ENCODE measurements at regions not wholly inside any gene's neighbourhood (a gene's known extent, or its start where the extent isn't known, plus 50 kb on each side); places are given as distances from the start of the nearest gene placed in this dataset.

DNA sequence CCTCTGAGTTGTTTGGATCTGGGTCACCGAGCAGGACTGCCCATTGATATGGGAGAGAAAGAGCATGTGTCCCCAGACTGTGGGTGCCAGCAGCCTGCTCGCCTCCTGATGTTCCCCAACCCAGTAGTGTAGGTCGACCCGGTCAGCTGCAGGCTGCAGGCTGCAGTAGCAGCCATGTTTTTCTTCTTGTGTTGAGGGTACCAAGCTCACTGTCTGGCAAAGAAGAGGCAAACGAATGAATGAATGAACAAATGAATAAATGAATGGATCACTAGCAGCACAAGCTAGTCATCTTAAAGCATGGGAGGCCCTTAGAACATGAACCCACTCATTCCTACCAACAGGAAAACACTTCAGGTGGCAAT is 293.2 kb downstream of the SOX9 start:
- no peak for DNase-seq

DNA sequence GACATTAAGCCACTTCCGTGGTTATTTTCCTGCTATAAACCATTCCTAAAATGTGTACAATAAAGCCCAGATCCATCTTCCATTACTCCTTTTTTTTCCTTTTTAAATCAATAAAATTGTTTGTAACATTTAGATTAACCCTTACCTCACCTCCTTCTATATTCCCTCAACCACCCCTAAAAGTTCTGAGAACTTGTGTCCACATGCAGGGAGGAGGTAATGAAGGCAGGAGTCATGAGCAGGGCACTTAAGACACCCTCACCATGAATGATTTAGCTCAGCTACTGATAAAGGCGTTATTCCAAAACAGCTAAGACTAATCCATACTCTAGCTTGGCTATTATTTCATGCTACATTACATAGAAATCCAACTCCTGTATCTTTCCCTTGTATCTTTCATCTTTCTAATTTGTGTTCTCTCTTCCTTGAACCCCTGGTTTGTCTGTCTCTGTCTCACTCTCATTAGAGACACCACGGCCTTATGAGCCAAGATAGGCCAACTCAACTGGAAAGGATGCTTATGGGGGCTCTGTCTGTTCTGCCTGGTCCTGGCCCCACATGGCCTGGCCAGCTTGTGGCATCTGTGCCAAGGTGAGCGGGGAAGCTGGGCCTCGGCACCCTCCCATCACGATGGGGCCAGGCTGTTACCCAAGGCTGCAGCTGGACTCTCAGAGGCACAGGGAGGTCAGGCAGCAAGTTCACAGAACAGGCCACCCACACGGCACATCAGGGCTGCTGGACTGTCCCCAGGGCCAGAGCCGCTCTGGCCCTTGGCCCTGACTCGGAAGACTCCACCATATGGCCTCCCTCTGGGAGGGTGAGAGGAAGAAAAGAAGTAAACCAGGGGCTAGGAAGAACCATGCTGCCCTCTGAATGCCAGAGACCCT is 294.4 kb downstream of the SOX9 start:
- no peak for DNase-seq

DNA sequence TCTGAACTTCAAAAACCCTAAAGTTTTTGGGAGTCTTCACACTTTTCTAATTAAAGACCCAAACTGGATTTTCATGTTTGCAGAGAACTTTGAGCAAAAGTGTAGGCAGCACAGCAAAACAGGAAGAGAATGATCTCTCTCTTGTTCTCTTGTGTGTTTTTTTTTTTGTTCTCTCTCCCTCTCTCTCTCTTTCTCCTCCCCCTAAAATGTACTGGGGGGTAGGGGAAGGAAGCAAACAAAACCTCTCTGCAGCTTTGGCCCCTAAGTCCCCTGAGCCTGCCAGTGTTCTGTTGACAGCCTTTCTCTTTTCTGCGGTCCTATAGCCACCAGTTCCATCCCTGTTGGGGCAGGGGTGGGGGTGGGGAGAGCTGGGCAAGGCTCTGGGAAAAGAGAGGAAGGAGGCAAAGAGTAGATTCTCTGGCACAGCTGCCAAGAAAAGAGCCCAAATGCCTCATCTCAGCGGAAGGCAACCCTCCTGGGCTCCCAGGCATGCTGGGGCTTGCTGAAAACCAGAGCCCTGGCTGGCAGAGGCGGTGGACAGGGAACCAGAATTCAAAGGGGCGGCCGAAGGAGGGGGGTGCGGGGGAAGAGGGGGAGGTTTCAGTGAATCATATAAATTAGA is 295.3 kb downstream of the SOX9 start:
- DNase-seq, result peak; percentile 59

DNA sequence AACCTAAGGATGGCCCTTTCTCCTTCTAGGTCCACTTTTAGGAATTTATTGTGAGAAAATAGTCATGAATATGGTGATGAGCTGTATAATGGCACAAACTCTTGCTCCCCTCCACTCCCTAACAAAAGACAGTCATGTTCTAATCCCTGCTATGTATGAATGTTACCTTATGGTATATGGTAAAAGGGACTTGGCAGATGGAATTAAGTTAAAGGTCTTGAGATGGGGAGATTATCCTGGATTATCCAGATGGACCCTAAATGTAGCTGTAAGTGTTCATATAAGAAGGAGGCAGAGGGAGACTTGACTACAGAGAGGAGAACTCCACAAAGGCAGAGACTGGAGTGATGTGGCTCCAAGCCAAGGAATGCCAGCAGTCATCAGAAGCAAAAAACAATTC is 296.1 kb downstream of the SOX9 start:
- DNase-seq, result no peak

DNA sequence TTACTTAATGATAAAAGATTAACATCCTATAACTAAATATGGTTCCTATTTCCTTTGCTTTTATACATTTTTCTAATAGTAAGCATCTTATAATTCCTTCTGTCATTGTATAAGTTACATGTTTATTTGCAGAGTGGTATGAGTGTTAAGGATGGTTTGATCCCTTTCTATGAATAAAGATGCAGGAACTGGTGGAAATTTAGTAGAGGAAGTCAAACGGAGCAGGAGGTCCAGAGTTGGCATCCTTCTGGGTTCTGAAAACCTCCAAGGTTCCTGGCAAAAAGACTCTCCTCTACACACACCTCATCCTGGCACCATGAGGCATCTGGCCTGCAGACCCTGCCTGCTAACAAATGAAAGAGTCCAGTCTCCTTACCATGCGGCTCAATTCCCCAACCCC is 296.8 kb downstream of the SOX9 start:
- DNase-seq, result no peak

DNA sequence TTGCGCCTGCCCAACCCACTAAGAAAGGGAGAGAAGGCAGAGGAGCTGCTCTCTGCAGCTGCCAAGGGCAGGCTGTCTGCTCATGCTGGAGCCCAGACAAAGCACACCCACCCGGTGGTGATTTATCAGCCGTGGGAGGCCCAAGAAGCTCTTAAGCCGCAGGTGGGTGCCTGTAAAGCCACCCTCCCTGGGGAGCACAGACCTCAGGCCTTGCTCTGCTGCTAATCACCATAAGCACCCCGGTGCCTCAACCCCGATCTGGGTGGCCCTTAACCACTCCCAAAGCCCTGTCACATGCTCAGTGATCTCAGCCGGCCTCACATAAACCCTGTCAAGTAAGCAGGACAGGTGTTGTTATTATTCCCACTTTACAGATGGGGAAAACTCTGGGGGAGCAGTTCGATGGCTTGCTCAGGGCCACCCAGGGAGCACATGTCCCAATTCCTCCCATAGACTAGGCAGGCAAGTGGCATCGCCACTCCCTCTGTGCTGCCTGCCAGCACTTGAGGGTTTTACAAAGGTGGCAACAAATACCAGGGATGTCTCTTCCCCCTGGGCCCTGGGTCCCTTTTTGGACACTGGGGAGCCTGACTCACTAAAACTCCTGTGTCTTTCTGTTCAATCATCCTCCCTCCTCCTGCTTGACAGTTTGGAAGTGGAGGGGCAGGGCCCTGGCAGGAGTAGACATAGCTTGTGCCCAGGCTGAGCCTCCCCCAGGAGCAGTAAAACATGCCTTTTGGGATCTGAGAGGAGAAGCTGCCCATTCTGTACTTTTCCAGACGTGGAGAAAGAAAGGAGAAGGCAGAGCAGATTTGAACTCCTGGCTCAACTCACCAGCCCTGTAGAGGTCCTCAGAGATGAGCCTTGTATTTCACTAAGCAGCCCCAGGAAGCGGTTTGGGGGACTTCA is 299.3 kb downstream of the SOX9 start:
- no peak for DNase-seq

DNA sequence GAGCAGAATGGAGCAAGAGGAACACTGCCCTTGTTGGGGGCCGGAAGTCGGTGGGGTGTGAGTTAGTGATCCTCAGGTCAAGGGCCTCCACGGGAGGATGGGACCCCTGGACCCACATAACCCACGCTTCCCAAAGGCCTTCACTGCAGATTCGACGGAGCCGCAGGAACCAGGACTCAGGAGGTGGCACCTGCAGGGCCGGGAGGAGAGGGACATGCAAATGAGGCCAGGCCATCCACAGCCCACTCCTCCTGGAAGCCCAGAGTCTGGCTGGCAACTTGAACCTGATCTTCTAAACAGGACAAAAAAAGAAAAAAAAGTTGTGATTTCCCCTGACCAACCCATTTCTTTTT is 299.9 kb downstream of the SOX9 start:
- no peak for DNase-seq

DNA sequence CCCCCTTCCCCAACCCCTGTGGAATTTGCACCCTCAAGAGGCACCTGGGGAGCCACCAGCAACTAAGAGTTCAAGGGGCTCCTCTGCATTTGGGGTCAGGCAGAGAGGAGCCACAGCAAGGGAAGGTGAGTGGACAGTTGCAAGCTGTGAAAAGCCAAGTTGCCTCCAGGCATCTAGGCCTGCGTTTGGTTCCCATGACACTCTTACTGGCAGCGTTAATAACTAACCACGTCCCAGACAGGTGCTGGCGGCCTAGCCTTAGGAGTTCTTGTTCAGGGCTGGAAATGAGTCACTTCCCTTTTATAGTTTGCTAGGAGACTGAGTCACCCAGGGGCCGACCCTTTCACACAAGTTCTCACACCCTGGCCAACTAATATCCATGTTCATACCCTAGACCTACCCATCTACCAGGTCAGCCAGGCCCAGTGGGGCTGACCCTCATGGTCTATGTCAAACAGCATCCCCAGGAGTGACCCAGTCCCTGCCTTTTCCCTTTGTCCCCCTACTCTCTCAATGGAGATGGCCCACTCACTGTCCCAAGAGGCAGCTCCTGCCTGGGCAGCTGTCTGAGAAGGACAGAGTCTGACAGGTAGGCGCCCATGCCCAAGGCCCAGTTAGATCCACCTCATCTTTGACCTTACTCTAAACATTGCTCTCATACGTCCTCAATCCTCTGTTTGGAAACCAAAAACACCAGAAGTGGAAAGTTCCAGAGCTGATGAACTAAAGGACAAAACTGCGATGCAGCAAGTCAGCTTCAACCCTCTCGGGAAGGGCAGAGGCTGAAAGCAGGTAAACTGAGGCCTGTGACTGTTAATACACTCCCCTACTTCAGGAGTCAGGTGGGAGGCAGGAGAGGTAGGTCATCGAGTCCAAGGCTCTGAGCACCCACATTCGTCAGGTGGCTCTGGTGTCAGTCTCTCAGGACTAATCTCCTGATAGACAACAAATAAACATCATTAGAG is 300.6 kb downstream of the SOX9 start:
- DNase-seq, result no peak

DNA sequence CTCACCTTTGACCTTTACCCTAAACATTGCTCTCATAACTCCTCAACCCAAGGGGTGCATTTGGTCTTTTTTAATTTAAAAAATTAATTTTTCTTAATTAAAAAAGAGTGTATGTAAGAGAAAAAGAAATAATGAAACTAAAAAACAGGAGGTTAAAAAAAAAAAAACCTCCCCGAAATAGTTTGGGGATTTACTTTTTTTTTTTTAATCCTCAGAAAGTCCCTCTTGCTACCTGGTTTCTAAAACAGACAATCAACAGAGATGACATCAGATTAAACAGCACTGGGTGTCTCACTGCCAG is 301.3 kb downstream of the SOX9 start:
- no peak for DNase-seq

DNA sequence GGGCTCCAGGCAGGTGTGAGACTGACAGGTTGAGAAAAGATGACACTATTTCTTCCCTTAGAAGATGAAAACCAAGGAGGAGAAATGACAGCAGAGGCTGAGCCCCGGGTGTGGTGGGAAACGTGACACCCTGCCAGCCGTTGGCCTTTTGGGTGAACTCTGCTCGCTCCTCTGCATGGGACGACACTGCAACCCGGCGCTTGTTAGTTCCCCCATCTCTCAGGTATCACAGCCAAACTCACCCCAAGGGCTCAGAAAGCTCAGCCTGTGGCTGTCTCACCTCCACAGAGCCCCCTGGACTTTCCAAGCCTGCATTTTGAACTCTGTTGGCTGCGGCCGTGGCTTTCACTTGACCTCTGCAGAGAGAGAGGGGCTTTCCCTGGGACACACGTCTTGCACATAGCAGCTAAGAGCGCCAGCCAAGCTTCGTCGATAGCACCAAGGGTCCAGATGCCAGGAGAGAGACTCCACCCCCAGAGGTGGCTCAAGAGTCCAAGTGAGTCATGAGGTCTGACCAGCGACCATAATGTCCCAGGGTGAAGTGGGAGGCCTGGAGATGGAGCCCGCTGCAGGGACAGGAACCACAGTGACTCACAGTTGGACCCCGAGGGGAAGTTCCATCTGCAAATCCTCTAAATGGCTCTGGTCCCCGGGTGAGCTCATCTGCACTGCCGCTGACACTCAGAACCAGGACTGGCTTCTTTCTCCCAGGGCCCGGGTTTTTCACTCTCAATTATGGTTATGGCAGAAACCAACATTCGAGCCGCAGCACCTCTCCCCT is 301.9 kb downstream of the SOX9 start:
- no peak for DNase-seq

DNA sequence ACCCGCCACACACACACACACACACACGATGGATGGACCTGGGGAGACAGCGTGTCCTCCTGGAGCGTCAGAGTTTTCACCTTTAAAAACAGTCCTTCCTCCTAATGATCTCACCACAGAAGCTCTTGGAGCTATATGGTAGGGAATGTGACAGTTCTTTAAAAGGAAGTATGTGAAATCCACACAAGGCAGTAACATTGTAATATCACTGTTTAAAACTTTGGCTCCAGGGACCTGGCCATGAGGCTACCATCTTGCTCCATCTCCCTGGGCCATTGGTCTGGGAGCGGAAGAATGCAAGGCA is 302.4 kb downstream of the SOX9 start:
- no peak for DNase-seq

DNA sequence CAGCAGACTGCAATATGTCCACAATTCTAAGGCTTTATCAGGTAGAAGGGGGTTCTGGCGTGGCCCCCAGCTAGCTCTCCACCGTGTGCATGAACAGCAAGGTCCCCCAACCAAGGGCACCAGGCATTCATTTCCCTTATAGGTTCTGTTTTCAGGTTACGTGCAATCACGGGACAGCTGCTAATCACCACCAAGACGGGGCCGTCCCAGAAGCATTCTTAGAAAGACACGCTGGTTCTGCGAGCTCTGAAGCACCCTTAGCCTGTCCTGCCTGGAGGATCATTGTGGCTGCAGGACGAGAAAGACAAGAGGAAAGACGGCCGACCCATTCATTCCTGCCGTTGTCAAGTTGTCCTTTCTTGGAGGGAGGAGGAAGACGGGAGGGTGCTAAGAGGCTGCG is 302.9 kb downstream of the SOX9 start:
- no peak for DNase-seq

DNA sequence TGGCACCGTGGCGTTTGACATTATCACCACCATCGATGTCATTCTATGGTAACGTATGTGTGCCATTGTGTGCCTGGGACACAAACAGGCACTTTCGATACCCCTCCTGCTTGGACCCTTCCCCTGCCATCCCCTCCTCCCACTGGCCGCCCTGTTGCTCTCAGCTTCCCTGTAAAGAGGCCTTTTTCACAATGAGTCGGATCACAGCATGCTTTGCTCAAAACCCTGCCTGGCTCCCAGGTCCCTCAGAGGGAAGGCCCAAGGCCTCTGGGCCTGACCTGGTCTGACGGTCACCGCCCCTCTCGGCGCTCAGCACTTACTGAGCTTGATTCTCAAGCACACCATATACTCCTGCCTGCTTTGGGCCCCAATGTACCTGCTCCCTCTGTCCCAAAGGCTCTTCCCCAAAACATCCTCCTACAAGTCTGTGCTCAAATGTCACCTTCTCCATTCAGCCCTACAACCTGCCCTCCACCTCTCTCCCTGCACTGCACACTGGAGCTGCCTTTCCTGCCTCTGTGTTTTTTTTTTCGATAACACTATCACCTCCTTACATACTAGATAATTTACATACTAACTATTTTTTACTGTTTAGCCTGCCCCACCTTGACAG is 303.8 kb downstream of the SOX9 start:
- DNase-seq, result no peak

DNA sequence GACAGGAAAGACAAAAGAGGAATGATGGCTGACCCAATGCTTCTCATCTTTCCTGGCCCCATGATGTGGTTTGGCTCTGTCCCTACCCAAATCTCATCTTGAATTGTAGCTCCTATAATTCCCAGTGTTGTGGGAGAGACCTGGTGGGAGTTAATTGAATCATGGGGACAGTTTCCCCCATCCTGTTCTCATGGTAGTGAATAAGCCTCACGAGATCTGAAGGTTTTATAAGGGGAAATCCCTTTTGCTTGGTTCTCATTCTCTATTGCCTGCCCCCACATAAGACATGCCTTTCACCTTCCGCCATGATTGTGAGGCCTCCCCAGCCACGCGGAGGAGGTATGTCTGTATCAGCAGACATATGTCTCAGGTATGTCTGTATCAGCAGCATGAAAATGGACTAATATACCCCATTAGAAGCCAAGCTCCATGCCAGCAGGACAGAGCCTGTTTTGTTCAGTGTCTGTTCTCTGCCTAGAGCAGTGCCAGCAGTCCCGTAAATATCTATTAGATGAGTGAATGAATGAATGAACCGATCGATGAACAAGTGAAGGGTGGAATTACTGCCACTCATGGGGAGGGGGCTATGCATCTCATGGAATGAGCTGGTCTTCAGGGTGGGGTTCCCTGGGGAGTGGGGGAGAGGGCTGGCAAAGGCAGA is 304.4 kb downstream of the SOX9 start:
- DNase-seq, result no peak

DNA sequence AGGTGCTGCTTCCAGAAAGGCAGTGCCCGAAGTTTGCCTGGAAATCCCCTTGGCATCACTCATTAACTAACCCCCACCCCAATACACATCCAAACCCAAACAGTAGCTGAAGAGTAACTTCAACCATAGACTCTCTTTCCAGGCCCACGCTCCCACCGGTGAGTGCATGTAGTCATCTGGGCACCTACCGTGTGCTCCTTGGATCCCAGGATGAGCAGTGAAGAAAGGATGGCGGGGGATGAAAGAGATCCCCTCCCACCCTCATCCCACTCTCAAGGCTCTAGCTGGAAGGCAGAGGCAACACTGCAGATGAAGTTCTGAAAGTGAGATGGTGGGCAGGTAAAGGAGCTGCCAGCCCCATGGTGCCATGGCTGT is 305.0 kb downstream of the SOX9 start:
- no peak for DNase-seq

DNA sequence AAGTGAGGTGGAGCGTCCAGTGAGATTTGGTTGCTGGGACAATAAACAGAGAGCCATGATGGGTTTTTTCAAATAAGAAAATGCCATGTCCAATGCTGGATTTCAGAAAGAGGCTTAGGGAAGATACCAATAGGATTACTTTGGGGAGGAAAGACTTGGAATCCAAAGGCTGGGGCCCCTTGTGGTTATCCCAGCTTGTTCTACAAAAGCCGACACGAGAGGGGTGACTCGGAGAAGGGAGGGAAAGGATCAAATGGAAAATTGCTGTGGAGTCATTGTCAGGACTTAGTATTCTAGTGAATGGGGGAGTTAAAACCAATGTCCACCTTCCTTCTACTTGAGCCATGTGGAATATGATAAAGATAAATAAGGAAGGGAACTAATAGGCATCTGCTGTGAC is 305.5 kb downstream of the SOX9 start:
- DNase-seq, result no peak

DNA sequence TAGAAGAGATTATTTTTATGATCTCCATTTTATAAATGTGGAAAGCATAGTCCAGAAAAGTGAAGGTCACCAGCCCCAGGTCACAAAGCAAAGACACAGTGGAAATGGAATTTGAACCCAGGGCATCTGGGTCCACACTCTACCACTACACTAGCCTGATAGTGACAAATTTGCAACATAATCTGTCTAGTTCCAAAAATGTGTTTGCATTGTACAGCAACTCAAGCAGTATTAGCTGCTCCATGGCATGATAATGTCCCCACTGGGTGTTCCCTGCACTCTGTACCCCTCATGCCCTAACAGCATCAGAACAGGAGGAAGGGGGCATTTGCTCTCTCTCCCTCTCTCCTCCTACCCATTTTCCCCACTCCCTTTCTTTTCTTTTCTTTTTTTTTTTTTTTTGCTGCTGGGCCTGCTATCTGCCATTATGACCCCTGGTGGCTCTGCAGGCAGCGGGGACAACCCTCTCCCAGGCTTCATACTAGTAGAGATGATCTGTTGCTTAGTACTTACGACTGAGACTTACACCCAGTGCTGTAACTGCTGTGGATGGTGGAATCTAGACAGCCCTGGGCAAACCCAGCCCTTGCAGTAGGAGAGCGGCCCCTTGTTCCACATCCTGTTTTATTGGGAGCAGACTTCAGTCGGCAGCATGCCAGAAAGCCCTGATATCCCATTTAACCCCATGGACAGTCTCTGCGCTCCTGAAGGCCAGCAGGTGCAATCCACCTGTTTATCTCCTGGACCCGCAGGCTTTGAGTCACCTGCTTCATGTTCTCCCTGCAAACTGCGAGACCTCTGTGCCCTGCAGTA is 306.3 kb downstream of the SOX9 start:
- DNase-seq, result peak; percentile 53

DNA sequence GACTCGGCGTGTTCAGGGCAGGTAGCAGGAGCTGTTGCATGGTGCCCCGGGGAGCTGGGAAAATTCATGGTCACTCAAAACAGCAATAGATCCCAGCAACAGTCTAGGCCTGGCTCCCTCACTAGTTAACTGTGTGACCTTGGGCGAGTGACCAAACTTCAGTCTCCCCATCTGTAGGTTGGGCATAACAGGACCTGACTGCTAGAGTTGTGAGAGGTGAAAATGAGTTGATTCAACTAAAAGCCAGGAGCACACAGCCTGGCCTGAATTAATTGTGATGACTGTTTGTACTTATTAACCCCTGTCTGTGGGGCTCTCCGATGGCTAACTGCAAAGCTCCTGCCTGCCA is 306.9 kb downstream of the SOX9 start:
- no peak for DNase-seq

DNA sequence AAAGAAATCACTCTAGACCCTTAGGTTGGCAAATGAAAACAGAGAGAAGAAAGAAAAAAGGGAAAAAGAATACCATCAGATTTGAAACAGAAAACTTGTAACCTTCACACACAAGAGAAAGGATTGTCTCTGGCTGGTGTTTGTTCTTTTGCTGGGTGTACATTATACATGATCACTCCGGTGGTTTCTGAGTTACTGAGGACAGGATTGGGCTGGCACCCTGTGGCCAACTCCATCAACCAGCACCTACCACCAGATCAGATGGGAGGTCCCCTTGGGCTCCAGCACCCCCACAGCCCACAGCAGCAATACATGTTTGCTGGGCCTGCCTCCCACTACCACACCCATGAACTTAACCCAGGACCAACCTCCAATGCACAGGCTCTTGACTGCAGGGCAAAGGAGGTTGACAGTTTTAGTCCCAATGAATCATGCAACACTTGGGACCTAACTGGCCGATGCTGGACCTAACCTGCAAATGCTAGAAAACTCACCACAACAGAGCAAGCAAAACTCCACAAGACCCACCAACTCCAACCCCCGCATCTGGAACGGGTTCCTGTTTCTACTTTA is 308.3 kb downstream of the SOX9 start:
- no peak for DNase-seq

Measured in NCI-H1105 treated with DMSO at 0.1 percent for 48 hours (cell line).